ENCODE measurements at regions not wholly inside any gene's neighbourhood (a gene's known extent, or its start where the extent isn't known, plus 50 kb on each side); places are given as distances from the start of the nearest gene placed in this dataset.

DNA sequence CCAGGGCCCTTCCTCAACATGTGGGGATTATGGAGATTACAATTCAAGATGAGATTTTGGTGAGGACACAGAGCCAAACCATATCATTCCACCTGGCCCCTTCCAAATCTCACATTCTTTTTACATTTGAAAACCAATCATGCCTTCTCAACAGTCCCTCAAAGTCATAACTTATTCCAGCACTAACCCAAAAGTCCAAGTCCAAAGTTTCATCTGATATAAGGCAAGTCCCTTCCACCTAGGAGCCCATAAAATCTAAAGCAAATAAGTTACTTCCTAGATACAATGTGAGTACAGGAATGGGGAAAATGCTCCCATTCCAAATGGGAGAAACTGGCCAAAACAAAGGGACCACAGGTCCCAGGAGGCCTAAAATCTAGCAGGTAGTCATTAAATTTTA is 309.5 kb upstream of the SLITRK3 start:
- TF ChIP-seq POLR2A (IDR thresholded peaks at IDR 0.05; ENCODE audit: extremely low read depth, insufficient read length): no peak
- no peak for TF ChIP-seq CTCF (IDR thresholded peaks at IDR 0.05; ENCODE audit: low read depth, low read length)
- TF ChIP-seq, protein P1, sequence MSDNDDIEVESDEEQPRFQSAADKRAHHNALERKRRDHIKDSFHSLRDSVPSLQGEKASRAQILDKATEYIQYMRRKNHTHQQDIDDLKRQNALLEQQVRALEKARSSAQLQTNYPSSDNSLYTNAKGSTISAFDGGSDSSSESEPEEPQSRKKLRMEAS (IDR thresholded peaks at IDR 0.05; ENCODE audit: low read depth, low read length): no peak
- no peak for TF ChIP-seq MYC (IDR thresholded peaks at IDR 0.05; ENCODE audit: low read depth, low read length)
